Naive thymus-derived CD4-positive, alpha-beta T cell (primary cell): ENCODE measurements at regions not wholly inside any gene's neighbourhood (a gene's known extent, or its start where the extent isn't known, plus 50 kb on each side); places are given as distances from the start of the nearest gene placed in this dataset.

Experiments used
- ATAC-seq: fragments of 150-1000 bp; cut with Tn5 transposase; 2 replicates; pipeline ENCODE4 v1.10.0; 2021; ENCODE audit warnings: mild to moderate bottlenecking, moderate library complexity
- CTCF ChIA-PET: fragments of 350-600 bp; sonication (Branson Sonifier 250); formaldehyde crosslinking; loops from one replicate; lab custom pipeline; 2021; ENCODE audit warnings: antibody characterized with exemption; lab: Charles Lee
- POLR2A ChIA-PET: fragments of 350-600 bp; sonication (Branson Sonifier 250); formaldehyde crosslinking; loops from one replicate; lab custom pipeline; 2021; ENCODE audit warnings: antibody characterized with exemption, inconsistent platforms; lab: Charles Lee
- DNase-seq, 9 donors: peaks; one replicate each; pipeline versions ENCODE4 v3.0.0 to v3.0.0-alpha.2; 2020 to 2022; ENCODE audit warnings: mixed read lengths in 1 of 9
- H3K27ac ChIP-seq: one replicate; pipeline ENCODE4 v1.7.0; 2013; ENCODE audit warnings: mild to moderate bottlenecking, low read depth, low read length, moderate library complexity
- H3K27me3 ChIP-seq, 2 donors: one replicate each; pipeline ENCODE4 v1.7.0; 2013; ENCODE audit warnings: low read length in 2 of 2, mild to moderate bottlenecking in 2 of 2, moderate library complexity in 2 of 2; ENCODE audit not compliant: control insufficient read depth in 2 of 2, insufficient read depth in 2 of 2
- H3K36me3 ChIP-seq, 3 experiments: 1 replicate in 2 of 3; 2 replicates in 1 of 3; pipeline ENCODE4 v1.7.0; 2013; ENCODE audit warnings: low read length in 3 of 3, mild to moderate bottlenecking in 3 of 3, moderate library complexity in 1 of 3; ENCODE audit not compliant: insufficient read depth in 3 of 3, control insufficient read depth in 2 of 3
- H3K4me1 ChIP-seq, 2 donors: one replicate each; pipeline ENCODE4 v1.7.0; 2013; ENCODE audit warnings: low read length in 2 of 2, mild to moderate bottlenecking in 2 of 2, moderate library complexity in 1 of 2; ENCODE audit not compliant: control insufficient read depth in 2 of 2, insufficient read depth in 2 of 2
- H3K4me3 ChIP-seq: 2 replicates; pipeline ENCODE4 v1.7.0; 2013; ENCODE audit warnings: mild to moderate bottlenecking, low read length
- H3K9me3 ChIP-seq, 3 experiments: 1 replicate in 2 of 3; 2 replicates in 1 of 3; pipeline ENCODE4 v1.7.0; 2013; ENCODE audit warnings: low read length in 3 of 3; ENCODE audit not compliant: control insufficient read depth in 2 of 3
- H3K27ac Mint-ChIP-seq, 9 donors: one replicate each; pipeline ENCODE4 v1.8.0; 2020 to 2022; ENCODE audit warnings: mixed read lengths in 9 of 9, mild to moderate bottlenecking in 8 of 9, moderate library complexity in 5 of 9, inconsistent platforms in 2 of 9
- H3K27me3 Mint-ChIP-seq, 5 donors: one replicate each; pipeline ENCODE4 v1.8.0; 2021 to 2022; ENCODE audit warnings: mixed read lengths in 5 of 5, mild to moderate bottlenecking in 1 of 5
- H3K36me3 Mint-ChIP-seq, 5 donors: one replicate each; pipeline ENCODE4 v1.8.0; 2020 to 2022; ENCODE audit warnings: mixed read lengths in 5 of 5, mild to moderate bottlenecking in 3 of 5, inconsistent platforms in 1 of 5
- H3K4me1 Mint-ChIP-seq, 7 donors: one replicate each; pipeline ENCODE4 v1.8.0; 2020 to 2022; ENCODE audit warnings: mixed read lengths in 7 of 7, mild to moderate bottlenecking in 3 of 7, inconsistent platforms in 1 of 7
- H3K4me3 Mint-ChIP-seq, 10 donors: one replicate each; pipeline ENCODE4 v1.8.0; 2020 to 2022; ENCODE audit warnings: mild to moderate bottlenecking in 10 of 10, mixed read lengths in 10 of 10, moderate library complexity in 6 of 10, inconsistent platforms in 2 of 10
- H3K9me3 Mint-ChIP-seq, 11 donors: one replicate each; pipeline ENCODE4 v1.8.0; 2020 to 2022; ENCODE audit warnings: mixed read lengths in 11 of 11, mild to moderate bottlenecking in 4 of 11, inconsistent platforms in 1 of 11, moderate library complexity in 1 of 11
- intact Hi-C, 2 donors: fragments of 100-400 bp; cut with micrococcal nuclease; formaldehyde crosslinking; loops; one replicate each; pipeline ENCODE4 v1.15.1; 2023

DNA sequence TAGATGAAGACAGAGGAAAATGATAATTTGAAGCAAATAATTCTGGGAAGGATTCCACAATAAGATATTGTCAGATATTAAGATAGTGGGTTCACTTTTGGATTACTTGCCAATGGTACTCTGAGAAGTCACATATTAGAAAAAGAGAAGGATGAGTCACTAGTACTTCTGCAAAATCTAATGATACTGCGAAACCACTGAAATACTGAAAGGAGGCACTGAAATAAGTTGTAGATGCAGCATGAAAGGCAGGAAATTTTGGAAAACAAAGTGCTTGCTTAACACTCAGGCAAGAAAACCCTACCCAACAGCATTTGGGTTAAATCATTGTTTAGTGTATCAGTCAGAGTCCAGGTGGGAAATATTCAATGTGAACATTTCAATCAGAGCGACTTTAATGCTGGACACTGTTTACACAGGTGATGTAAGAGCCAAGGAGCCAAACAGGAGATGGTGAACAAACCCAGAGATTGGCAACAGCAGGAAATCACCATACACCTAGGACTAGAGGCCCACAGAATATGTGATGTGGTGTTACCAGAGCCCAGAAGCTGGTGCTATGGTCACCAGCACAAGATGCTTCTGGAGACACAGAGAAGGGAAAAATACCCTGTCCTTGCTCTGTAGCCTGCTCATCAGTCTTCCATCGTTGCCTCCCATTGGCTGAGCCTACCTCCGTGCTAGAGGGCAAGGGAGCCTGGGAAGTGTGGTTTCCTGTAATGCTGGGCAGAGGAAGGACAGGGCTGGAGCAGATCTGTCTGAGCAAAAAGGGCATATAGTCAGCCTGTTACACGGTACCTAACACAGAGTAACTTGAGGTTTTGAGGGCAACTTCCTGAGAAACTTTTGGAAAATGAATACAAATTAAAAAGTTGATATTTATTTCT lies 204.7 kb upstream of the ITGA4 start:
- intact Hi-C loops = no loop called here
- H3K9me3 ChIP-seq = no peaks in the 10 kb centered on the region
- DNase-seq (no peak), ATAC-seq (peak; percentile 63)
- POLR2A ChIA-PET = interaction anchor here (0.7 to 1.0 kb wide), 2 partner anchors 8 to 10 kb away, joined by 4 read pairs; no protein-coding TSS in a partner anchor
- CTCF ChIA-PET = no interaction called here
- H3K4me3 ChIP-seq = no peak overlapping the region
- H3K4me1 Mint-ChIP-seq = peaks cover 15 to 34% (median 23%) of the 10 kb centered on the region in 7 donors
- H3K27me3 Mint-ChIP-seq = no peaks in the 10 kb centered on the region
- no peaks in the 10 kb centered on the region for H3K36me3 ChIP-seq
- H3K4me1 ChIP-seq = peaks cover 5 to 12% of the 10 kb centered on the region in 2 donors
- H3K27ac Mint-ChIP-seq = peak overlapping the region in 5 of 9 donors; percentile 1 to 68 (median 56)
- peaks cover 5 to 42% (median 10%) of the 10 kb centered on the region in 5 donors for H3K36me3 Mint-ChIP-seq
- H3K4me3 Mint-ChIP-seq = peak overlapping the region in 1 of 10 donors; percentile 10
- H3K27ac ChIP-seq = no peak overlapping the region
- no peaks in the 10 kb centered on the region for H3K27me3 ChIP-seq
- H3K9me3 Mint-ChIP-seq = peaks cover 0 to 8% (median 0%) of the 10 kb centered on the region in 11 donors

DNA sequence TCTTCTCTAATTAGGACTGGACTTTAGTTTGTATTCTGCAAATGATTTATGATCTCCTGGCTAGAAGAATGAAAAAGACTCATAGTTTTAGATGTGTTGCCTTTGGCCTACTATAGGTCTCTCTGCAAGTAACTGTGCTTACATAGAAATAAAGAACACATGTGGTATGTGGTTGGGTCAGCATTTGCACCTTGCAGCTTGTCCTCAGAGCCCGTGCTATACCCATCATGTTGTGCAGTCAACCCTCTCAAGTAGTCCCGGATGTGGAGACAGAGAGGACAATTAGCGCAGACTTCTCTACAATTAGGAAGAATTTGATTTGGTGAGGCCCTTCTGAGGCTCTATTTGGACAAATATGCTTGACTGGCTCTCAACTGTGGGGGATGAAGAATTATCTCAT lies 203.7 kb upstream of the ITGA4 start:
- H3K4me1 Mint-ChIP-seq = peaks cover 15 to 42% (median 26%) of the 10 kb centered on the region in 7 donors
- H3K27ac Mint-ChIP-seq = peak overlapping the region in 2 of 9 donors; percentile 1 to 49
- no peak overlapping the region for H3K4me3 Mint-ChIP-seq
- ChIA-PET POLR2A (no interaction called here), CTCF (interaction anchor here (1.0 kb wide), 1 partner anchor 18 kb away, joined by 3 read pairs; no protein-coding TSS in a partner anchor)
- no peaks in the 10 kb centered on the region for H3K36me3 ChIP-seq
- DNase-seq = no peak
- H3K27me3 Mint-ChIP-seq = no peaks in the 10 kb centered on the region
- H3K27ac ChIP-seq = no peak overlapping the region
- no peaks in the 10 kb centered on the region for H3K9me3 ChIP-seq
- H3K36me3 Mint-ChIP-seq = peaks cover under 1 to 43% (median 10%) of the 10 kb centered on the region in 5 donors
- intact Hi-C loops = no loop called here
- no peak overlapping the region for H3K4me3 ChIP-seq
- H3K9me3 Mint-ChIP-seq = peaks cover 0 to 8% (median 0%) of the 10 kb centered on the region in 11 donors
- H3K4me1 ChIP-seq = peaks cover 5 to 12% of the 10 kb centered on the region in 2 donors
- ATAC-seq = no peak
- H3K27me3 ChIP-seq = no peaks in the 10 kb centered on the region

DNA sequence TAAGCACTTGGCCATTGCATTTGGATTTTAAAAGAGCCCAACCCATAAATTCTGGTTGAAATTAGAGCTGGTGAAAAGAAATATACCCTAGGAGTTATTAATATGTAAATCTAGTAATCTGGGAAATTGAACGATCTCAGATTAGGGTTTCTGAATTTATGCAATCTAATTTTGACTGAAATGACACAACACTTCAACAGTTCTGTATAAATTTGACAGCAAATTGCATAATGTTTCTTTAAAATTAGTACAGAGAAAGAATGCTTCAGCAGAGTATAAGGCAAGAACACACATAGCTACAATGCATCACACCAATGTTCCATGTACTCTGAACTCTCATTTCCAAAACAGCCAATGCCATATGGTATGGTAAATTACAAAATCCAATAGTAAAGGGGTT lies 201.5 kb upstream of the ITGA4 start:
- H3K27me3 Mint-ChIP-seq = no peaks in the 10 kb centered on the region
- peaks cover 0 to 8% (median 0%) of the 10 kb centered on the region in 11 donors for H3K9me3 Mint-ChIP-seq
- no peak overlapping the region for H3K27ac Mint-ChIP-seq
- CTCF ChIA-PET = interaction anchor here (0.6 to 0.8 kb wide), 2 partner anchors 13 to 58 kb away, joined by 3 to 4 read pairs; no protein-coding TSS in a partner anchor
- ATAC-seq (no peak), DNase-seq (no peak)
- H3K4me1 Mint-ChIP-seq = peaks cover 15 to 42% (median 30%) of the 10 kb centered on the region in 7 donors
- Histone ChIP-seq H3K27ac (no peak overlapping the region), H3K27me3 (no peaks in the 10 kb centered on the region), H3K36me3 (no peaks in the 10 kb centered on the region), H3K4me1 (peaks cover 5 to 12% of the 10 kb centered on the region in 2 donors), H3K4me3 (no peak overlapping the region), H3K9me3 (no peaks in the 10 kb centered on the region)
- POLR2A ChIA-PET = interaction anchor here (1.0 kb wide), 1 partner anchor 27 kb away, joined by 4 read pairs; no protein-coding TSS in a partner anchor
- H3K36me3 Mint-ChIP-seq = peaks cover 3 to 40% (median 8%) of the 10 kb centered on the region in 5 donors
- no peak overlapping the region for H3K4me3 Mint-ChIP-seq
- intact Hi-C loops = no loop called here

DNA sequence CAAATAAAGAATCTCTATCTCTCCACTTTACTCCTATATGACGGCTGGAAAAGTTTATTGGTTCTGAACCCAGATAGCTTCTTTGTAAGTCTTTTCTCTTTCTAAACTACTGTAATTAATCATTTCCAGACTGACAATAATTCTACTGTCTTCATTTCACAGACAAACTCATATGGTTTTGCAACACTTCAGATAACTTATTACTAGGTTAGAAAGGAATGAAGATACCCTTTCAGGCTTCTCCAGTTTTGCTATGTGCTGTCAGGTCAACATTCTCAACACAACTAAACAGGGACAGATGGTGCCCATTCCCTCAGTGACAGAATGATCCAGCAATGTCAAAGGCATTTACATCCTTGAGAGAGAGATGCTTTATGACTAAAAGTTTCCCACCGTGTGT lies 198.5 kb upstream of the ITGA4 start:
- Mint-ChIP-seq H3K4me1 (peaks cover 2 to 46% (median 29%) of the 10 kb centered on the region in 7 donors), H3K4me3 (no peak overlapping the region), H3K27me3 (no peaks in the 10 kb centered on the region), H3K9me3 (no peaks in the 10 kb centered on the region), H3K36me3 (peaks cover 0 to 26% (median 8%) of the 10 kb centered on the region in 5 donors), H3K27ac (no peak overlapping the region)
- ChIA-PET POLR2A (no interaction called here), CTCF (no interaction called here)
- no peak for DNase-seq
- no peak for ATAC-seq
- H3K4me3 ChIP-seq = no peak overlapping the region
- no peaks in the 10 kb centered on the region for H3K9me3 ChIP-seq
- peaks cover 3 to 4% of the 10 kb centered on the region in 2 donors for H3K4me1 ChIP-seq
- intact Hi-C loops = loop anchor here in 1 of 2 donors (2.0 kb wide), 1 partner anchor 16 kb away; no protein-coding TSS in a partner anchor
- H3K27ac ChIP-seq = no peak overlapping the region
- H3K36me3 ChIP-seq = no peaks in the 10 kb centered on the region
- no peaks in the 10 kb centered on the region for H3K27me3 ChIP-seq

DNA sequence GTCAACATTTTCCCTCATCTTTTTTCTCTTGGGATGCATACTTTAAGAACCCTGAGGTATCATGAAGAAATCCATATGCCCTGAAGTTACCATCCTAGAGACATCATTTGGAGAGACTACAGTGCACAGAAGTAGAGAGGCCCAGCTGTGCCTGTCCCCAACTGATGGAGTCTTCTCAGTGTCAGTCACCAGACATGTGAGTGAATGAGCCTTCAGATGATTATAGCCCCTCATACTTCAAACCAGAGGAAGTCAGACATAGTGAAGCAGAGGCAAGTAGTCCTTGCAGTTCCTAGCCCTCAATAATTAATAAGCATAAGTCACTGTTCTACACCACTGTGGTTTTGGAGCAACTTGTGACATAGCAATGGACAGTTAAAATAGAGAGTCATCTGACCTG lies 194.4 kb upstream of the ITGA4 start:
- H3K27ac ChIP-seq = no peak overlapping the region
- intact Hi-C loops = no loop called here
- no peaks in the 10 kb centered on the region for H3K9me3 ChIP-seq
- H3K27me3 ChIP-seq = no peaks in the 10 kb centered on the region
- H3K36me3 Mint-ChIP-seq = peaks cover 3 to 30% (median 15%) of the 10 kb centered on the region in 5 donors
- H3K9me3 Mint-ChIP-seq = peaks cover 0 to 6% (median 3%) of the 10 kb centered on the region in 11 donors
- H3K4me1 ChIP-seq = peaks cover 0 to 3% of the 10 kb centered on the region in 2 donors
- ChIA-PET POLR2A (interaction anchor here (0.7 to 1.3 kb wide), 4 partner anchors 10 to 105 kb away, joined by 3 to 4 read pairs (median 3); no protein-coding TSS in a partner anchor), CTCF (no interaction called here)
- no peaks in the 10 kb centered on the region for H3K27me3 Mint-ChIP-seq
- no peaks in the 10 kb centered on the region for H3K36me3 ChIP-seq
- DNase-seq (no peak), ATAC-seq (no peak)
- H3K4me1 Mint-ChIP-seq = peaks cover 8 to 52% (median 39%) of the 10 kb centered on the region in 7 donors
- no peak overlapping the region for H3K4me3 ChIP-seq
- H3K4me3 Mint-ChIP-seq = peak overlapping the region in 1 of 10 donors; percentile 16
- H3K27ac Mint-ChIP-seq = peak overlapping the region in 2 of 9 donors; percentile 20 to 43

DNA sequence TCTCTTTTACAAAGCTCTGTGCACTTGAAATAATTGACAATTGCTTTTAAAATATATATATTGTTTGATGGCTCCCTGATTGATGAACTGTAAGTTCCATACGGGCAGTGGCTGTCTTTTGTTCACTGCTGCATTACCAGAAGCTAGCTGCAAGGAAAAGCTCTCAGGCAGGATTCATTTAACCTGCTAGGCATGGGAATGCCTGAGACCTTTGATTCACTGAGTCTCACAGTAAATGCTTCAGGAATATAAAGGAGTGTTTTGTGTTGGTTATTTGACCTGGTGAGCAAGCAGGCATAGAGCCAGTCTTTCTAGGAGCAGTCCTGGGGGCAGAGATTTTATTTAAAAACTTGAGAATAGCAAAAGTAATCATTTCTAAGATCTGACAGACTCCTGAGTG lies 193.2 kb upstream of the ITGA4 start:
- Mint-ChIP-seq H3K27ac (no peak overlapping the region), H3K27me3 (no peaks in the 10 kb centered on the region), H3K36me3 (peaks cover 8 to 32% (median 19%) of the 10 kb centered on the region in 5 donors), H3K4me3 (no peak overlapping the region), H3K9me3 (peaks cover 0 to 9% (median 3%) of the 10 kb centered on the region in 11 donors), H3K4me1 (peaks cover 13 to 54% (median 40%) of the 10 kb centered on the region in 7 donors)
- CTCF ChIA-PET = no interaction called here
- ATAC-seq = no peak
- H3K4me3 ChIP-seq = no peak overlapping the region
- H3K27ac ChIP-seq = no peak overlapping the region
- intact Hi-C loops = no loop called here
- POLR2A ChIA-PET = interaction anchor here (1.1 kb wide), 1 partner anchor 9 kb away, joined by 3 read pairs; no protein-coding TSS in a partner anchor
- H3K9me3 ChIP-seq = no peaks in the 10 kb centered on the region
- no peaks in the 10 kb centered on the region for H3K36me3 ChIP-seq
- H3K27me3 ChIP-seq = no peaks in the 10 kb centered on the region
- DNase-seq = no peak
- peaks cover 0 to 3% of the 10 kb centered on the region in 2 donors for H3K4me1 ChIP-seq
